DOHH2 (cell line): ENCODE measurements at regions not wholly inside any gene's neighbourhood (a gene's known extent, or its start where the extent isn't known, plus 50 kb on each side); places are given as distances from the start of the nearest gene placed in this dataset.

ENCODE experiments used
- H3F3A ChIP-seq: fragments of 200-600 bp; sonication (generic), shearing (Covaris generic); 2 replicates; pipeline ENCODE4 v1.6.0; 2016; ENCODE audit warnings: antibody characterized with exemption, mild to moderate bottlenecking; ENCODE audit not compliant: control insufficient read depth, insufficient read depth
- H3K27ac ChIP-seq: fragments of 200-600 bp; sonication (generic); 2 replicates; pipeline ENCODE4 v1.5.1; 2014; ENCODE audit warnings: low read depth, mild to moderate bottlenecking, low read length, moderate library complexity
- H3K27me3 ChIP-seq: fragments of 200-600 bp; sonication (generic); 2 replicates; pipeline ENCODE4 v1.6.1; 2014; ENCODE audit warnings: mild to moderate bottlenecking, low read length, mixed read lengths; ENCODE audit not compliant: control insufficient read depth
- H3K36me3 ChIP-seq: fragments of 200-600 bp; sonication (generic); 2 replicates; pipeline ENCODE4 v1.6.1; 2014; ENCODE audit warnings: mild to moderate bottlenecking, low read length, moderate library complexity, mixed read lengths; ENCODE audit not compliant: control insufficient read depth
- H3K4me1 ChIP-seq: fragments of 200-600 bp; sonication (generic); 2 replicates; pipeline ENCODE4 v1.6.1; 2014; ENCODE audit warnings: mild to moderate bottlenecking, low read length, mixed read lengths; ENCODE audit not compliant: control insufficient read depth
- H3K4me2 ChIP-seq: fragments of 200-600 bp; sonication (generic); 2 replicates; pipeline ENCODE4 v1.6.0; 2014; ENCODE audit warnings: mild to moderate bottlenecking, low read length, moderate library complexity
- H3K4me3 ChIP-seq: fragments of 200-600 bp; sonication (generic); 2 replicates; pipeline ENCODE4 v1.5.1; 2014; ENCODE audit warnings: mild to moderate bottlenecking, low read length, mixed read lengths
- H3K79me2 ChIP-seq: fragments of 200-600 bp; sonication (generic); 2 replicates; pipeline ENCODE4 v1.6.1; 2014; ENCODE audit warnings: mild to moderate bottlenecking, low read length, mixed read lengths; ENCODE audit not compliant: control insufficient read depth
- H3K9me2 ChIP-seq: fragments of 200-600 bp; sonication (generic); replicated peaks from 2 replicates; pipeline ENCODE4 v1.6.1; 2014; ENCODE audit warnings: mild to moderate bottlenecking, low read length, mixed read lengths; ENCODE audit not compliant: control insufficient read depth
- H3K9me3 ChIP-seq: fragments of 200-600 bp; sonication (generic); 2 replicates; pipeline ENCODE4 v1.6.1; 2014; ENCODE audit warnings: antibody characterized with exemption, low read length, mixed read lengths; ENCODE audit not compliant: control insufficient read depth, insufficient read depth
- H4K20me1 ChIP-seq: fragments of 200-600 bp; sonication (generic); 2 replicates; pipeline ENCODE4 v1.6.0; 2014; ENCODE audit warnings: low read depth, mild to moderate bottlenecking, antibody characterized with exemption, low read length, moderate library complexity; ENCODE audit not compliant: control insufficient read depth, insufficient read depth
- EZH2phosphoT487 ChIP-seq: fragments of 200-600 bp; sonication (generic); IDR thresholded peaks from 2 replicates; pipeline ENCODE4 v1.6.1; 2017; ENCODE audit warnings: borderline replicate concordance, mild to moderate bottlenecking, antibody characterized with exemption, low read length, moderate library complexity, mixed read lengths
- TF ChIP-seq, protein P1 (sequence below): fragments of 200-600 bp; sonication (generic); IDR thresholded peaks from one replicate; pipeline ENCODE4 v1.5.1; 2014; ENCODE audit warnings: antibody characterized with exemption, mild to moderate bottlenecking, low read depth, low read length; ENCODE audit not compliant: poor library complexity, severe bottlenecking

DNA sequence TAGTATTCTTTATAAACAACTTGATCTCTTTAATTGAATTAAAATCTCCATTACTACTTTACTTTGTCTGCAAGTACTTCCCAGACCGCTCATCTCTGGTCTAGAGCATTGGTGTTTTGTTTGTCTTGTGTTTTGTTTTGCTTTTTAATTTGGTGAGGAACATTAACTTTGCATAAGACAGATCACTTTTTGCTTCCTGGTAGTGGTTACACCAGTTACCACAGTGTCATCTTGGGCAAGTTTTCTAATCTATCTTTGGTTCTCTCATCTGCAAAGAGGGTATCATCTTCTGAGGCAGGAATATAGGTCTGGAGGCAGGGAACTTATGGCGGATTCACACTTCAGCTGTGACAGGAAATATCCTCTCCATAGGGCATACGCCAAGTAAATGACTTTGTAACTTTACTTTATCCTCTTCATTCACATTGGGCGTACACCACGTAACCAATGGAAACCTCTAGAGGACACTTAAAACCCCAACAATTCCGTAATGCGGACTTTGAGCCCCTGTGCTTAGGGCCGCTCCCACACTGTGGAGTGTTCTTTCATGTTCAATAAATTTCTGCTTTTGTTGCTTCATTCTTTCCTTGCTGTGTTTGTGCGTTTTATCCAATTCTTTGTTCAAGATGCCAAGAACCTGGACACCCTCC lies 83.2 kb upstream of the JAZF1 start:
- no peaks in the 10 kb centered on the region for H3K9me3 ChIP-seq
- no peaks in the 10 kb centered on the region for H4K20me1 ChIP-seq
- no peaks in the 10 kb centered on the region for H3K36me3 ChIP-seq
- H3F3A ChIP-seq, result no peaks in the 10 kb centered on the region
- H3K4me2 ChIP-seq, result no peak overlapping the region
- H3K4me3 ChIP-seq, result no peak overlapping the region
- H3K4me1 ChIP-seq, result peaks cover 14% of the 10 kb centered on the region
- H3K27me3 ChIP-seq, result no peaks in the 10 kb centered on the region
- TF ChIP-seq EZH2phosphoT487, result no peak
- TF ChIP-seq, protein P1, sequence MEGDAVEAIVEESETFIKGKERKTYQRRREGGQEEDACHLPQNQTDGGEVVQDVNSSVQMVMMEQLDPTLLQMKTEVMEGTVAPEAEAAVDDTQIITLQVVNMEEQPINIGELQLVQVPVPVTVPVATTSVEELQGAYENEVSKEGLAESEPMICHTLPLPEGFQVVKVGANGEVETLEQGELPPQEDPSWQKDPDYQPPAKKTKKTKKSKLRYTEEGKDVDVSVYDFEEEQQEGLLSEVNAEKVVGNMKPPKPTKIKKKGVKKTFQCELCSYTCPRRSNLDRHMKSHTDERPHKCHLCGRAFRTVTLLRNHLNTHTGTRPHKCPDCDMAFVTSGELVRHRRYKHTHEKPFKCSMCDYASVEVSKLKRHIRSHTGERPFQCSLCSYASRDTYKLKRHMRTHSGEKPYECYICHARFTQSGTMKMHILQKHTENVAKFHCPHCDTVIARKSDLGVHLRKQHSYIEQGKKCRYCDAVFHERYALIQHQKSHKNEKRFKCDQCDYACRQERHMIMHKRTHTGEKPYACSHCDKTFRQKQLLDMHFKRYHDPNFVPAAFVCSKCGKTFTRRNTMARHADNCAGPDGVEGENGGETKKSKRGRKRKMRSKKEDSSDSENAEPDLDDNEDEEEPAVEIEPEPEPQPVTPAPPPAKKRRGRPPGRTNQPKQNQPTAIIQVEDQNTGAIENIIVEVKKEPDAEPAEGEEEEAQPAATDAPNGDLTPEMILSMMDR, result no peak
- no peaks in the 10 kb centered on the region for H3K79me2 ChIP-seq
- no peak overlapping the region for H3K27ac ChIP-seq
- H3K9me2 ChIP-seq, result no peaks in the 10 kb centered on the region

DNA sequence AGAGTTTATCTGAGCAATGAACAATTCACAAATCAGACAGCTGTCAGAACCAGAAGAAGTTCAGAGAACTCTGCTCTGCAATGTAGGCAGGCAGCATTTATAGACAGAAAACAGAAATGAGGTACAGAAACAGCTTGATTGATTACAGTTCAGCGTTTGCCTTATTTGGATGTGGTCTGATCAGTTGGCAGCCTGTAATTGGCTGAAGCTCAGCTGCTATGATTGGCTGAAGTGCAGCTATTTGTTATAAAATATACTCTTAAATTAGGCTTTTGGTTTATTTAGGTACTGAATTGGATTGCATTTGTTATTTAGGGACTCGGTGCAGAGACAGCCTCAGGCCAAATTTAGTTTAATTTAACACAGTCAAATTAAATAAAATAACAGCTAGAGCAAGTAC lies 85.8 kb upstream of the JAZF1 start:
- no peaks in the 10 kb centered on the region for H3K9me2 ChIP-seq
- H3K27me3 ChIP-seq, result no peaks in the 10 kb centered on the region
- peak overlapping the region; percentile 18; the same call in 1 of the 2 replicates for H3K27ac ChIP-seq
- no peak overlapping the region for H3K4me3 ChIP-seq
- H4K20me1 ChIP-seq, result no peaks in the 10 kb centered on the region
- TF ChIP-seq, protein P1, result no peak
- TF ChIP-seq EZH2phosphoT487, result no peak
- no peaks in the 10 kb centered on the region for H3K9me3 ChIP-seq
- peaks cover 29% of the 10 kb centered on the region for H3K4me1 ChIP-seq
- H3K36me3 ChIP-seq, result no peaks in the 10 kb centered on the region
- peak overlapping the region; percentile 19 for H3K4me2 ChIP-seq
- peaks cover 4% of the 10 kb centered on the region; the same call in 1 of the 2 replicates for H3F3A ChIP-seq
- H3K79me2 ChIP-seq, result no peaks in the 10 kb centered on the region

DNA sequence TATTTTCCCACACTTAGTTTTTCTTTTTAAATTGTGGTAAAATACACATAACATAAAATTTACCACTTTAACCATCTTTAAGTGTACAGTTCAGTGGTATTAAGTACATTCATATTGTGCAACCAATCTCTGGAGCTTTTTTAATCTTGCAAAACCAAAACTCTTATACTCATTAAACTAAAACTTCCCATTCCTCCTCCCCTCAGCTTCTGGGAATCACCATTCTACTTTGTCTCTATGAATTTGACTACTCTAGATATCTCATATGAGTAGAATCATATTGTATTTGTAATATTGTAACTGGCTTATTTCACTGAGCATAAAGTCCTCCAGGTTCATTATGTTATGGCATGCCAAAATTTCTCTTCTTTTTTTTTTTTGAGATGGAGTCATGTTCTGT lies 86.4 kb upstream of the JAZF1 start:
- peak overlapping the region; percentile 18 for H3K27ac ChIP-seq
- no peaks in the 10 kb centered on the region for H3K79me2 ChIP-seq
- H3K4me1 ChIP-seq, result peaks cover 30% of the 10 kb centered on the region
- H3K4me3 ChIP-seq, result no peak overlapping the region
- H3K4me2 ChIP-seq, result peak overlapping the region; percentile 19
- no peaks in the 10 kb centered on the region for H3K9me2 ChIP-seq
- no peaks in the 10 kb centered on the region for H4K20me1 ChIP-seq
- H3F3A ChIP-seq, result peaks cover 4% of the 10 kb centered on the region; the same call in 1 of the 2 replicates
- H3K9me3 ChIP-seq, result no peaks in the 10 kb centered on the region
- no peaks in the 10 kb centered on the region for H3K36me3 ChIP-seq
- H3K27me3 ChIP-seq, result no peaks in the 10 kb centered on the region
- TF ChIP-seq, protein P1, result no peak
- no peak for TF ChIP-seq EZH2phosphoT487
